Panc1 (cell line): ENCODE measurements at regions not wholly inside any gene's neighbourhood (a gene's known extent, or its start where the extent isn't known, plus 50 kb on each side); places are given as distances from the start of the nearest gene placed in this dataset.

ENCODE experiments used
- POLR2AphosphoS5 ChIP-seq: IDR thresholded peaks from 2 replicates; pipeline ENCODE4 v1.6.1; 2012; ENCODE audit warnings: mild to moderate bottlenecking, low read depth, low read length, moderate library complexity
- SIN3A ChIP-seq: IDR thresholded peaks from 2 replicates; pipeline ENCODE4 v1.6.1; 2012; ENCODE audit warnings: low read depth, mild to moderate bottlenecking, low read length, moderate library complexity, borderline replicate concordance; ENCODE audit not compliant: insufficient read depth
- TF ChIP-seq, protein P1 (sequence below): fragments of 450-650 bp; IDR thresholded peaks from 2 replicates; pipeline ENCODE4 v1.5.1; 2017; ENCODE audit warnings: mild to moderate bottlenecking

DNA sequence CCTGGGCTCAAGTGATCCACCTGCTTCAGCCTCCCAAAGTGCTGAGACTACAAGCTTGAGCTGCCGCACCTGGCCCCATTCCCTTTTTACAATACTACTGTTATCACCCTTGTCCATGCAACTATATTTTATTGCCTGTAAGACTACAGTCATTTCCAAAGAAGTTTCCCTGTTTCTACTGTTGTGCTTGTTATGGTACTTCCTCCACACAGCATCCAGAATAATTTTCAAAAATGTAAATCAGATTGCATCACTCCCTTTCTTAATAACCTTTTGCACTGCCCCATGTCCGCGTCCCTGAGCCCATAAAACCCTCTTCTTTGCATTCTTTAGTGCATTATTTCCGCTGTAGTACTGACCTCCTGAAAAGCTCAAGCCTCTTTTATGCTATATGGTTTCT is 128.9 kb upstream of the AKIRIN2 start:
- TF ChIP-seq SIN3A (no peak), POLR2AphosphoS5 (no peak)
- TF ChIP-seq, protein P1, sequence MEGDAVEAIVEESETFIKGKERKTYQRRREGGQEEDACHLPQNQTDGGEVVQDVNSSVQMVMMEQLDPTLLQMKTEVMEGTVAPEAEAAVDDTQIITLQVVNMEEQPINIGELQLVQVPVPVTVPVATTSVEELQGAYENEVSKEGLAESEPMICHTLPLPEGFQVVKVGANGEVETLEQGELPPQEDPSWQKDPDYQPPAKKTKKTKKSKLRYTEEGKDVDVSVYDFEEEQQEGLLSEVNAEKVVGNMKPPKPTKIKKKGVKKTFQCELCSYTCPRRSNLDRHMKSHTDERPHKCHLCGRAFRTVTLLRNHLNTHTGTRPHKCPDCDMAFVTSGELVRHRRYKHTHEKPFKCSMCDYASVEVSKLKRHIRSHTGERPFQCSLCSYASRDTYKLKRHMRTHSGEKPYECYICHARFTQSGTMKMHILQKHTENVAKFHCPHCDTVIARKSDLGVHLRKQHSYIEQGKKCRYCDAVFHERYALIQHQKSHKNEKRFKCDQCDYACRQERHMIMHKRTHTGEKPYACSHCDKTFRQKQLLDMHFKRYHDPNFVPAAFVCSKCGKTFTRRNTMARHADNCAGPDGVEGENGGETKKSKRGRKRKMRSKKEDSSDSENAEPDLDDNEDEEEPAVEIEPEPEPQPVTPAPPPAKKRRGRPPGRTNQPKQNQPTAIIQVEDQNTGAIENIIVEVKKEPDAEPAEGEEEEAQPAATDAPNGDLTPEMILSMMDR: no peak
